ENCODE measurements at regions not wholly inside any gene's neighbourhood (a gene's known extent, or its start where the extent isn't known, plus 50 kb on each side); places are given as distances from the start of the nearest gene placed in this dataset.
"Not testable (repeated sequence)": the region's sequence is repeated elsewhere in the genome, so short reads cannot be mapped to it uniquely, and the experiment has no call there.

GRCh38 chr3:20739814-20740213 is 553.8 kb upstream of the SGO1 start:
- CTCF ChIA-PET = interaction anchor here (0.6 to 1.3 kb wide), 3 partner anchors 226 to 611 kb away, joined by 3 to 4 read pairs (median 4); no protein-coding TSS in a partner anchor
- H3K4me3 ChIP-seq (ENCODE audit: low read depth, low read length) = no peak overlapping the region
- H3K9me3 ChIP-seq (ENCODE audit: control insufficient read depth, insufficient read depth, low read length) = no peaks in the 10 kb centered on the region
- H3K27me3 ChIP-seq (ENCODE audit: control insufficient read depth, insufficient read depth, low read length) = no peaks in the 10 kb centered on the region
- no peak for DNase-seq (ENCODE audit: low read depth, low spot score)
- TF ChIP-seq CTCF (IDR thresholded peaks at IDR 0.05; ENCODE audit: low read depth, low read length) = no peak
- no peak overlapping the region for H3K27ac ChIP-seq (ENCODE audit: low read depth, low read length)
- POLR2A ChIA-PET = no interaction called here

GRCh38 chr3:20736287-20736852 is 550.4 kb upstream of the SGO1 start:
- TF ChIP-seq CTCF (IDR thresholded peaks at IDR 0.05; ENCODE audit: low read depth, low read length) = no peak
- no peaks in the 10 kb centered on the region for H3K9me3 ChIP-seq (ENCODE audit: control insufficient read depth, insufficient read depth, low read length)
- no peak overlapping the region for H3K4me3 ChIP-seq (ENCODE audit: low read depth, low read length)
- DNase-seq (ENCODE audit: low read depth, low spot score) = no peak
- ChIA-PET CTCF (no interaction called here), POLR2A (no interaction called here)
- H3K27me3 ChIP-seq (ENCODE audit: control insufficient read depth, insufficient read depth, low read length) = no peaks in the 10 kb centered on the region
- no peak overlapping the region for H3K27ac ChIP-seq (ENCODE audit: low read depth, low read length)

- no peak overlapping the region for H3K4me3 ChIP-seq (ENCODE audit: low read depth, low read length)
- TF ChIP-seq CTCF (IDR thresholded peaks at IDR 0.05; ENCODE audit: low read depth, low read length) = no peak
- no peaks in the 10 kb centered on the region for H3K27me3 ChIP-seq (ENCODE audit: control insufficient read depth, insufficient read depth, low read length)
- ChIA-PET CTCF (no interaction called here), POLR2A (no interaction called here)
- H3K9me3 ChIP-seq (ENCODE audit: control insufficient read depth, insufficient read depth, low read length) = no peaks in the 10 kb centered on the region
- no peak for DNase-seq (ENCODE audit: low read depth, low spot score)
- no peak overlapping the region for H3K27ac ChIP-seq (ENCODE audit: low read depth, low read length)
Observed at GRCh38 chr3:20729185-20729584, 543.2 kb upstream of the SGO1 start.

DNA sequence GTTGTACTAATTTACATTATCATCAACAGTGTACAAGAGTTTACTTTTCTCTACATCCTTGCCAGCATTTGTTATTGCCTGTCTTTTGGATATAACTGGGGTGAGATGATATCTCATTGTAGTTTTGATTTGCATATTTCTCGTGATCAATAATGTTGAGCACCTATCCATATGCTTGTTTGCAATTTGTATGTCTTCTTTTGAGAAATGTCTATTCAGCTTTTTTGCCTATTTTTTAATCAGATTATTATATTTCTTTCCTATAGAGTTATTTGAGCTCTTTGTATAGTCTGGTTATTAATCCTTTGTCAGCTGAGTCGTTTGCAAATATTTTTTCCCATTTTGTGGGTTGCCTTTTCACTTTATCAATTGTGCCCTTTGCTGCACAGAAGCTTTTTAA is 540.8 kb upstream of the SGO1 start:
- no peak for TF ChIP-seq CTCF (IDR thresholded peaks at IDR 0.05; ENCODE audit: low read depth, low read length)
- Histone ChIP-seq H3K9me3 (ENCODE audit: control insufficient read depth, insufficient read depth, low read length) (no peaks in the 10 kb centered on the region), H3K27ac (ENCODE audit: low read depth, low read length) (no peak overlapping the region), H3K4me3 (ENCODE audit: low read depth, low read length) (no peak overlapping the region), H3K27me3 (ENCODE audit: control insufficient read depth, insufficient read depth, low read length) (no peaks in the 10 kb centered on the region)
- POLR2A ChIA-PET = no interaction called here
- no peak for DNase-seq (ENCODE audit: low read depth, low spot score)
- CTCF ChIA-PET = no interaction called here

GRCh38 chr3:20724241-20724640 is 538.2 kb upstream of the SGO1 start:
- Histone ChIP-seq H3K9me3 (ENCODE audit: control insufficient read depth, insufficient read depth, low read length) (no peaks in the 10 kb centered on the region), H3K27ac (ENCODE audit: low read depth, low read length) (no peak overlapping the region), H3K27me3 (ENCODE audit: control insufficient read depth, insufficient read depth, low read length) (no peaks in the 10 kb centered on the region), H3K4me3 (ENCODE audit: low read depth, low read length) (no peak overlapping the region)
- TF ChIP-seq CTCF (IDR thresholded peaks at IDR 0.05; ENCODE audit: low read depth, low read length) = no peak
- DNase-seq (ENCODE audit: low read depth, low spot score) = no peak
- ChIA-PET POLR2A (no interaction called here), CTCF (no interaction called here)

- H3K27me3 ChIP-seq (ENCODE audit: control insufficient read depth, insufficient read depth, low read length); H3K27ac ChIP-seq (ENCODE audit: low read depth, low read length); CTCF ChIA-PET; POLR2A ChIA-PET; H3K9me3 ChIP-seq (ENCODE audit: control insufficient read depth, insufficient read depth, low read length); H3K4me3 ChIP-seq (ENCODE audit: low read depth, low read length); DNase-seq (ENCODE audit: low read depth, low spot score): not testable (repeated sequence)
Observed at GRCh38 chr3:20716425-20716824, 530.4 kb upstream of the SGO1 start.

Data from AG04450 (cell line).